ENCODE measurements at regions not wholly inside any gene's neighbourhood (a gene's known extent, or its start where the extent isn't known, plus 50 kb on each side); places are given as distances from the start of the nearest gene placed in this dataset.

GRCh38 chr9:104247899-104248460 is 153.9 kb downstream of the SMC2 start:
- no peak for DNase-seq (ENCODE audit: low spot score in 2 of 2)
- intact Hi-C loops (cut with DNase I): no loop called here
- no peaks in the 10 kb centered on the region for H3K4me1 ChIP-seq

GRCh38 chr9:104256031-104256695 is 162.1 kb downstream of the SMC2 start:
- Histone ChIP-seq H3K4me3 (no peak overlapping the region), H3K4me1 (no peaks in the 10 kb centered on the region), H3K9me3 (peaks cover 0 to 4% of the 10 kb centered on the region in 2 donors), H3K27me3 (no peaks in the 10 kb centered on the region), H3K27ac (no peak overlapping the region), H3K36me3 (no peaks in the 10 kb centered on the region)
- intact Hi-C loops (cut with DNase I): no loop called here
- no peak for DNase-seq (ENCODE audit: low spot score in 2 of 2)
- no peak for TF ChIP-seq CTCF (IDR thresholded peaks at IDR 0.05)

More at GRCh38 chr9:104247899-104248460, 153.9 kb downstream of the SMC2 start:
- H3K27ac ChIP-seq: peak overlapping the region in 1 of 2 donors; percentile 39
- no peaks in the 10 kb centered on the region for H3K27me3 ChIP-seq
- H3K9me3 ChIP-seq: peaks cover 0 to 4% of the 10 kb centered on the region in 2 donors
- no peak overlapping the region for H3K4me3 ChIP-seq
- no peak for TF ChIP-seq CTCF (IDR thresholded peaks at IDR 0.05)
- no peaks in the 10 kb centered on the region for H3K36me3 ChIP-seq

- no peak overlapping the region for H3K4me3 ChIP-seq
- H3K36me3 ChIP-seq: no peaks in the 10 kb centered on the region
- no peak for DNase-seq (ENCODE audit: low spot score in 2 of 2)
- intact Hi-C loops (cut with DNase I): no loop called here
- H3K27ac ChIP-seq: no peak overlapping the region
- H3K9me3 ChIP-seq: peaks cover 0 to 4% of the 10 kb centered on the region in 2 donors
- H3K4me1 ChIP-seq: no peaks in the 10 kb centered on the region
- TF ChIP-seq CTCF (IDR thresholded peaks at IDR 0.05): no peak
- H3K27me3 ChIP-seq: no peaks in the 10 kb centered on the region
Measured at GRCh38 chr9:104256696-104257062, 162.6 kb downstream of the SMC2 start.

DNA sequence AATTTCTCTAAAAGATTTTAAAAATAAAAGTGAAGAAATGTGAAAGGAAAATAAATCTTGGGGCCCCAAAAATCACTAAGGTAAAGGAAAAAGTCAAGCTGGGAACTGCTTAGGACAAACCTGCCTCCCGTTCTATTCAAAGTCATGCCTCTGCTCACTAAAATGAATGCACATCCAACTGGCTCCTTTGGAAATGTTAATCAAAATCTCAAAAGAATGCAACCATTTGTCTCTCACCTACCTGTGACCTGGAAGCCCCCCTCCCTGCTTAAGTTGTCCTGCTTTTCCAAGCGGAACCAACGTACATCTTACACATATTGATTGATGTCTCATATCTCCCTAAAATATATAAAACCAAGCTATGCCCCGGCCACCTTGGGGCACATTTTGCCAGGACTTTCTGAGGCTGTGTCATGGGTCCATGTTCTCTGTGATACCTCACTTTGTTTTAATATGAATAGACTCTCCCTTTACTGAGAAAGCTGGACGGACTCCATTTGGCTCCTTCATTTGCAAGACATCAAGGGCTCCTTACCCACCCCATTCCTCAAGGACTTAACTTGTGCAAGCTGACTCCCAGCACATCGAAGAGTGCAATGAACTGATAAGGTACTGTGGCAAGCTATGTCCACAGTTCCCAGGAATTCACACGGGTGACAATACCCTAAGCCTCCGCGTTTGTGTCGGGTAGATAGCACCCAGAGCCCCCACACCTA is 164.3 kb downstream of the SMC2 start:
- no peak overlapping the region for H3K4me3 ChIP-seq
- H3K9me3 ChIP-seq: no peaks in the 10 kb centered on the region
- DNase-seq (ENCODE audit: low spot score in 2 of 2): no peak
- no peak for TF ChIP-seq CTCF (IDR thresholded peaks at IDR 0.05)
- intact Hi-C loops (cut with DNase I): no loop called here
- H3K4me1 ChIP-seq: no peaks in the 10 kb centered on the region
- no peaks in the 10 kb centered on the region for H3K36me3 ChIP-seq
- H3K27me3 ChIP-seq: no peaks in the 10 kb centered on the region
- no peak overlapping the region for H3K27ac ChIP-seq

DNA sequence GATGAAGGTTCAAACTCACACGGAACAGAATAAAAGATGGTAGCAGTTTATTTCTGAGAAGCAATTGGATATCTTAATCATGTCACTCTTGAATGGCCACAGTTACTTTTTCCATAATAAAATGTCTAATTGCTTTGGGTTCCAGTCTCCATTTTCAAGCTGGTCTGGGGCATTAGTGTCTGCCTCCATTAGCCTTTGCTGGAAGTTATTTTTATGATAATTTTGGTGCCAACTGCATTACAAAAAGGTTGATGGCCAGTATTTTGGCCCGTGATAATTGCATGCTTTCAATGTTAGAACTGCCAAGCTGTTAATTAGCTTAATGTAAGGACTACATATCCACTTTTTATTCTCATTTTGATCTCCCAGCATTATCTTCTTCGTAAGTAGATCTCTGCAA is 165.9 kb downstream of the SMC2 start:
- no peaks in the 10 kb centered on the region for H3K36me3 ChIP-seq
- no peak overlapping the region for H3K27ac ChIP-seq
- no peaks in the 10 kb centered on the region for H3K9me3 ChIP-seq
- H3K4me1 ChIP-seq: no peaks in the 10 kb centered on the region
- intact Hi-C loops (cut with DNase I): no loop called here
- H3K27me3 ChIP-seq: no peaks in the 10 kb centered on the region
- TF ChIP-seq CTCF (IDR thresholded peaks at IDR 0.05): no peak
- no peak overlapping the region for H3K4me3 ChIP-seq
- no peak for DNase-seq (ENCODE audit: low spot score in 2 of 2)

All from ascending aorta (tissue), 2 donors.